ENCODE measurements at regions not wholly inside any gene's neighbourhood (a gene's known extent, or its start where the extent isn't known, plus 50 kb on each side); places are given as distances from the start of the nearest gene placed in this dataset.

GRCh38 chr5:87560528-87560927, 147.8 kb upstream of the CCNH start:
- TF ChIP-seq, protein P1, sequence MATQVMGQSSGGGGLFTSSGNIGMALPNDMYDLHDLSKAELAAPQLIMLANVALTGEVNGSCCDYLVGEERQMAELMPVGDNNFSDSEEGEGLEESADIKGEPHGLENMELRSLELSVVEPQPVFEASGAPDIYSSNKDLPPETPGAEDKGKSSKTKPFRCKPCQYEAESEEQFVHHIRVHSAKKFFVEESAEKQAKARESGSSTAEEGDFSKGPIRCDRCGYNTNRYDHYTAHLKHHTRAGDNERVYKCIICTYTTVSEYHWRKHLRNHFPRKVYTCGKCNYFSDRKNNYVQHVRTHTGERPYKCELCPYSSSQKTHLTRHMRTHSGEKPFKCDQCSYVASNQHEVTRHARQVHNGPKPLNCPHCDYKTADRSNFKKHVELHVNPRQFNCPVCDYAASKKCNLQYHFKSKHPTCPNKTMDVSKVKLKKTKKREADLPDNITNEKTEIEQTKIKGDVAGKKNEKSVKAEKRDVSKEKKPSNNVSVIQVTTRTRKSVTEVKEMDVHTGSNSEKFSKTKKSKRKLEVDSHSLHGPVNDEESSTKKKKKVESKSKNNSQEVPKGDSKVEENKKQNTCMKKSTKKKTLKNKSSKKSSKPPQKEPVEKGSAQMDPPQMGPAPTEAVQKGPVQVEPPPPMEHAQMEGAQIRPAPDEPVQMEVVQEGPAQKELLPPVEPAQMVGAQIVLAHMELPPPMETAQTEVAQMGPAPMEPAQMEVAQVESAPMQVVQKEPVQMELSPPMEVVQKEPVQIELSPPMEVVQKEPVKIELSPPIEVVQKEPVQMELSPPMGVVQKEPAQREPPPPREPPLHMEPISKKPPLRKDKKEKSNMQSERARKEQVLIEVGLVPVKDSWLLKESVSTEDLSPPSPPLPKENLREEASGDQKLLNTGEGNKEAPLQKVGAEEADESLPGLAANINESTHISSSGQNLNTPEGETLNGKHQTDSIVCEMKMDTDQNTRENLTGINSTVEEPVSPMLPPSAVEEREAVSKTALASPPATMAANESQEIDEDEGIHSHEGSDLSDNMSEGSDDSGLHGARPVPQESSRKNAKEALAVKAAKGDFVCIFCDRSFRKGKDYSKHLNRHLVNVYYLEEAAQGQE (IDR thresholded peaks at IDR 0.05; ENCODE audit: insufficient read depth in 1 of 2, low read depth in 2 of 2, low read length in 1 of 2): no peak
- TF ChIP-seq CTCF (IDR thresholded peaks at IDR 0.05) (no peak), SIN3A (IDR thresholded peaks at IDR 0.05; ENCODE audit: borderline replicate concordance, insufficient read depth, low read depth, low read length) (no peak)

Measured in Panc1 (cell line).